ENCODE measurements at regions not wholly inside any gene's neighbourhood (a gene's known extent, or its start where the extent isn't known, plus 50 kb on each side); places are given as distances from the start of the nearest gene placed in this dataset.
"Not testable (repeated sequence)": the region's sequence is repeated elsewhere in the genome, so short reads cannot be mapped to it uniquely, and the experiment has no call there.

GRCh38 chr19:31037286-31037980 lies 311.8 kb downstream of the TSHZ3 start:
- peak; percentile 46 for DNase-seq

DNA sequence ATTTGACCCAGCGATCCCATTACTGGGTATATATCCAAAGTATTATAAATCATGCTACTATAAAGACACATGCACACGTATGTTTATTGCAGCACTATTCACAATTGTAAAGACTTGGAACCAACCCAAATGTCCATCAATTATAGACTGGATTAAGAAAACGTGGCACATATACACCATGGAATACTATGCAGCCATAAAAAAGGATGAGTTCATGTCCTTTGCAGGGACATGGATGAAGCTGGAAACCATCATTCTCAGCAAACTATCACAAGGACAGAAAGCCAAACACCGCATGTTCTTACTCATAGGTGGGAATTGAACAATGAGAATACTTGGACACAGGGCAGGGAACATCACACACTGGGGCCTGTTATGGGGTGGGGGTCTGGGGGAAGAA lies 317.8 kb downstream of the TSHZ3 start:
- not testable (repeated sequence) for DNase-seq

- no peak for DNase-seq
Observed at GRCh38 chr19:31023038-31023437, 326.2 kb downstream of the TSHZ3 start.

- no peak for DNase-seq
Observed at GRCh38 chr19:31018936-31019335, 330.3 kb downstream of the TSHZ3 start.

- DNase-seq: no peak
Observed at GRCh38 chr19:31015778-31016177, 333.5 kb downstream of the TSHZ3 start.

DNA sequence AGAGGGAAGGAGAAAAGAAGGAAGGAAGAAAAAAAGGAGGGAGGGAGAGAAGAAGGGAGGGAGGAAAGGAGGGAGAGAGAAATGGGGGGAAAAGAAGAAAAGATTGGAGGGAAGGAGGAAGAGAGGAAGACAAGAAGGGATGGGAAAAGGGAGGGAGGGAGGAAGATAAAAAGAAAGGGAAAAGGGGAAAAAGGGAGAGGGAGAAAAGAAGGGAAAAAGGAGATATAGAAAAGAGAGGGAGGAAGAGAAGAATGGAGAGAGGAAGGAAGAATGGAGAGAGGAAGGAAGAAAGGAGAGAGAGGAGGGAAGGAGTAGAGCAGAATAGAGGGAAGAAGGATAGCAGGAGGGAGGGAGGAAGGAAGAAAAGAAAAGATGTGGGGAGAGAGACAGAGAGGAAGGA lies 334.6 kb downstream of the TSHZ3 start:
- DNase-seq: no peak

DNA sequence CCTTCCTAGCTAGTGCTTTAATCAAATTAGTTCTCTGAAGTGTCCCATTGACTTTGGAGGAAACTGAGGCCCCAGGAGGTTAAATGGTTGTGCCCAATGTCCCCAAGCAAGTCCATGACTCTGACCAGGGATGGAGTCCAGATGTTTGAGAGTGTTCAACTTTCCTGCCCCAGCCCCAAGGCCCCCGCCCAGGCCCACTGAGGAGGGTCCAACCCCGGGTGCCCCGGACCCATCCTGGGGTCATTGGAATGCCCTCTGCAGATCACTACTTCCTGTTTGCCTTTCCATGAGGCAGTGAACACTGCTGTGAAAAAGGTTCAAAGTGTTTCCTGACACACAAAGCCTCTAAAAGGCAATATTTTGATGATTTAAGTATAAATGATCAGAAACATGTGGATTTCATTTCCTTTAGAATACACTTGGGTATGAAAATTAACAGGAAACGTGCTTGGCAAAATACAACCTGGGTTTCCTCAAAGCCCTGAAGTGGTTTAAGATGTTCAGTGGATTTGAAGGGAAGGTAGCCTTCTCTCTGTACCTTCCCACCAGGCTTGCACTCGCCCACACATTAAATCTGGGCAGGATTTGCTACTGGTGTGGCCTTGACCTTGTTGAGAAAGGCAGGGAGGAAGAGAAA lies 335.7 kb downstream of the TSHZ3 start:
- no peak for DNase-seq

DNA sequence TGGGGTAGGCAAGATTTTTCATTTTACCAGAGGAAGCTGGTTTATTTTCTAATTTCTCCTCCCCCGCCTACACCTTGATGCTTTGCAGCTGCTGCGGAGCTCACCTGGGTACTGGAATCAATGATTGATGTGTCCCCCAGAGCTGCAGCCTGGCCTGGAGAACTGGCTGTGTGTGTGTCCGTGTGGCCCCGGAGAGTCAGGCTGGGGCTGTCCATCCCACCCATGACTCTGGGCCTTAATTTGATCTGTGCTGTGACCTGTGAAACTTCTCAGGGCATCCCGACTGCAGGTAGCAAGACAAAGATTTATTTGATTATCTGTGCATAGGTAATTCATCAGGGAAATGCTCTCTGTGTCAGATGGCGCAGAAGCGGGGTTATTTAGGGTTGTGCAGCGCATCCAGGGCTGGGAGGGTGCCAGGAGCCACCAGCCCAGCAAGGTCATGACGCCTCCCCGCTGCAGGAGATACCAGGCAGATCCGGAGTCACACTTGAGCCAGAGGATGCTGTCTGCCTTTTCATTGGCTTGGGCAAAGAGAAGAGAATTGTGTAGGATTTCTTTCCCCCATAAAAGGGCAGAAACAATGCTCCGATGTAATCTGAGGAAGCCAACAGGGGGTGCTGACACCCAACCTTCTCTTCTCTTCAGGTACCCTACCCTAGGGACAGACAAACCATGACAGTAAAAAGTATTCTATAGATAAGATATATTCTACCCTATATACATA lies 346.6 kb downstream of the TSHZ3 start:
- DNase-seq: no peak

DNA sequence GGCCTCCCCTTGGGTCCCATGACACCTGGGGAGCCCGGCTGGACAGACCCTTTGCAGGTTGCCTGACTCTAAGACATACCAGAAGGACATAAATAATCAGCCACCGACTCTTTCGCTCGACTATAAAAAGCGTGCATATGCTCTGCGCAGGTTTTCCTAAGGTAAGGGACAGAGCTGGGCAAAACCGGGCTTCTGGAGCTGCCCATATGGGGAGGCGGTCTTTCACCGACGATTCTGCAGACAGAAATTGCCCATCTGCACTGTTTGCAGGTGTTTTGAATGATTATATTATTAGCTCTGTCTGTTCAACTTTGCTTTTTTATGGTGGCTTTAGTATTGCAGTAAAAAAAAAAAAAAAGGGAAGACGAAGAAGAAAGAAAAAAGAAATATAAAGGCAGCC lies 347.2 kb downstream of the TSHZ3 start:
- DNase-seq: no peak

DNA sequence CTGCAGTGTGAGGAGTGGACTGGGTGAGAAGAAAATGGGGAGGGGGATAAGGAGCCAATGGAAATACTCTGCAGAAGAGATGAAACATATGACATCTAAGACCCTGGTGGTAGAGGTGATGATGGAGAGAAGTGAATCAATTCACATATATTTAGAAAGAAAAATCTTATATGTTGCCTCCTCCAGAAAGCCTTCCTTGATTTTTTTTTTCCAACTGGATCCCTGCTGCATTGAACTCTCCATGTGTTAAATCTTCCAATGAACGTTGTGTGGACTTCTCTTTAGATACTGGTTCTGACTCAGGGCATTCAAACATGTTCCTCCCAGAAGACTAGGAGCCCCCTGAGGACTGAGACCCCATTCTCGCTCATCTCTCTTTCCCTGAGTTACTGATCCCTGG lies 348.3 kb downstream of the TSHZ3 start:
- DNase-seq: no peak

DNA sequence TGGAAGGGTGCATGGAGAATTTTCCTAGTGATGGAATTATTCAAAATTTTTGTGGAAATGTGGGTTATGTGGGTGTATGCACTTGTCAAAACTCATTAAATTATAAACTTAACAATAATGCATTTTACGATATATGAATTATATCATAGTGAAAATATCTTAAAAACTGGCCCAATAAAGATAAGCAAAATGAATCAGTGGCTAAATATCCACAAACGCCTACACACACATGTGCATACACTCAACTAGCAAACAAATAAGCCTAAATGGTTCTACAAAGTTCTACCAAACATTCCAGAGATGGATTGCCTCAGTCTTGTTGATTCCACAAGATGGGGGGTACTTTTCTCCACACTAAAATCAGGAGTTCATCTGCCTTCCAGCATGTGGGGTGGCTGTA lies 349.5 kb downstream of the TSHZ3 start:
- DNase-seq: no peak

GRCh38 chr19:30997222-30997621 lies 352.0 kb downstream of the TSHZ3 start:
- DNase-seq: no peak

GRCh38 chr19:30978639-30979038 lies 370.6 kb downstream of the TSHZ3 start:
- DNase-seq: no peak

DNA sequence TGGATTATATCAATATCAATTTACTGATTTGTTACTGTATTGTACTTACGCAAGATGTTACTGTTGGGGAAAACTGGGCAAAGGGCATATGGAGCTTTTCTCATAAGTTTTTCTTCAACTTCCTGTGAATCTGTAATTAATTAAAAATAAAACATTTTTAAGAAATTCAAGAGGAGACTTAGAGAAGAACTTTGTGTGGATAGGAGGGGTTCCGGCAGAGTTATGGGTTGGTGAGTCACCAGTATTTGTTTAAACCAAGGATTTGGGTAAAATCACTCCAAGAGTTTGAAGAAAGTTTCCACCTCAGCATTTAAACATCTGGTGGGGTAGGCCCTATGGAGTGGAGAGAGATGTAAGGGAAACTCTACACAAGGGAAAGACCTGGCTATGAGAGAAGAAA lies 379.6 kb downstream of the TSHZ3 start:
- peak; percentile 28 for DNase-seq

DNA sequence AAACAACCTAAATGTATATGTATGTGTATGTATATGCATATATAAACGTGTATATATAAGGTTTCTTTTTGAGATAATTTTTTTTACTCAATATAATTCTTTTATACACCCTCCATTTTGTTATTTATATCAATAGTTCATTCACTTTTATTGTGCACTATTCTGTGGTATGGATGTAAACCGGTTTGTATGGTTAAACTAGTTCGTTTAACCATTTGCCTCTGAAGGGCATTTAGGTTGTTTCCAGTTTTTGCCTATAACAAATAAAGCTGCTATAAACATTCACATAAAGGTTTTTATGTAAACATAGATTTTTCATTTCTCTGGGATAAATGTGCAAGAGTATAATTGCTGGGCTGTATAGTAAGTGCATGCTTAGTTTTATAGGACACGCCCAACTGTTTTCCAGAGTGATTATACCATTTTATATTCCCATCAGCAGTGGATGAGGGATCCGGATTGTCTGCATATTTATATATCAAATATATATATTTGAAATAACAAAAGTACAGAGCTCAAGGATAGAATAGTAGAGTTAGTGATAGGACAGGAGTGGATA lies 380.3 kb downstream of the TSHZ3 start:
- DNase-seq: no peak

DNA sequence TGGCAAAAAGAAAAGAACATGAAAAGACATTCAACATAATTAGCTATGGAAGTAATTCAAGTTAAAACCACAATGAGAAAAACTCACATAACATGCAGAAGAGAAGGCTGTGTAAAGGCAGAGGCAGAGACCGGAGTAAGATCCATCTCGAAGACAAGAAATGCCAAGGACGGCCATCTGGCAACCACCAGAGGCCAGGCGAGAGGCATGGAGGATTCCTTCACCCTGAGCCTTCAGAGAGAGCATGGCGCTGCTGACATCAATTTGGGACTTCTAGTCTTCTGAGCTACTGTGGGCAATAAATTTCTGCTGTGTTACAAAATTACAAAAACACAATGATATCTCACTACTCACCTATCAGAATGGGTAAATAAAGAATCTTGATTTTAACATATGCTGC lies 381.0 kb downstream of the TSHZ3 start:
- peak; percentile 5 for DNase-seq

GRCh38 chr19:30966486-30966885 lies 382.8 kb downstream of the TSHZ3 start:
- no peak for DNase-seq

DNA sequence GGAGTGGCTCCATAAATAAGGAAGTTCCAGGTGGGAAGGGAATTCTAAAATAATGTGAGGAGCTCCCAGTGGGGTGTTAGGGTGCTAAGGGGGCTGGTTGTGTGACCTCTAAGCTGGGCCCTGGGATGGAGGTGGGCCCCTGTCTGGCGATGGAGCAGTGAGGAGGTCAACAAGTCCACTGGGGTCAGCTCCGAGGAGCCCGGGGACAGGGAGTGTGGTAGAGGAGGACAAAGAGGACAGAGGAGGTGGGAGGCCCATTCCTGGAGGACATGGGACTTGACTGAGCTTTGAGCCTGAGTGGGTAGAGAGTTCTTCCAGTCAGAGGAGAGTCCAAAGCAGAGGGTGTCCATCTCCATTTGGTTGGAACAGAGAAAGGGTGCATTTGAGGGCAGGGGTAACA lies 390.2 kb downstream of the TSHZ3 start:
- no peak for DNase-seq

DNA sequence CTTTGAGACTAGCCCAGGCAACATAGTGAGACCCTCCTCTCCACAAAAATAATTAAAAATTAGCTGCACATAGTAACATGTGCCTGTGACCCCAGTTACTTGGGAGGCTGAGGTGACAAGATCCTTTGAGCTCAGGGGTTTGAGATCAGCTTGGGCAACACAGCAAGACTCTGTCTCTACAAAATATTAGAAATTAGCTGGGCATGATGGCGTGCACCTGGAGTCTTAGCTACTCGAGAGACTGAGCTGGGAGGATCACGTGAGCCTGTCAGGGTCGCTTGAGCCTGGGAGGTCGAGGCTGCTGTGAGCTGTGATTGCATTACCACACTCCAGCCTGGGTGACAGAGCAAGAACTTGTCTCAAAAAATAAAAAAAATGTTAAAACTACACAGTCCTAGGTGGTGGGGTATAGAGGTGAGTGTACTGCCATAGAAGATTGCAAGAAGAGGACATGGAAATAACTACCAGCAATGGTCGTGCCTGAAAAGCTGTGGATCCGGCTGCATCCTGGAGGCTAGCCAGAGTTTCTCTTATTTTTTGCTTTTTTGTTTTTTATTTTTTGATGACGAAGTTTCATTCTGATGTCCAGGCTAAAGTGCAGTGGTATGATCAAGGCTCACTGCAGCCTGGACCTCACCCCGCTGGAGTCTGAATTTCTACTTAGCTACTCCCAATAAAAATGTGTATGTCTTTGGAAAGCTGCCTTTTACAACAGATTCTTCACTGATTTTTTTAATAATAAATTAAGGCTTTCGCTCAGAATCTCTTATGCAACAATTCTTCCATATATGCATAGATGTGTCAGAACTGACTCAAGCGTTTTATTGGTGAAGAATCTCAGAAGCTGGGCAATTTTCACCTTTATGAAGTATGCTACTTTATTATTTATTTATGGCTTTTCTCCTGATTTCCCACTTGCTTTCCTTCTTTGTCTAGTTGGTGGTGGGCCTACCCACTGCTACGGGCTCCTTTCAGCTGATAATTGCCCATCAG lies 393.8 kb downstream of the TSHZ3 start:
- DNase-seq: no peak

GRCh38 chr19:30944276-30944932 lies 404.8 kb downstream of the TSHZ3 start:
- not testable (repeated sequence) for DNase-seq

GRCh38 chr19:30943101-30943843 lies 406.0 kb downstream of the TSHZ3 start:
- no peak for DNase-seq

Data from fibroblast of skin of back (primary cell).